Loucy (cell line): ENCODE measurements at regions not wholly inside any gene's neighbourhood (a gene's known extent, or its start where the extent isn't known, plus 50 kb on each side); places are given as distances from the start of the nearest gene placed in this dataset.

ENCODE experiments used
- H2AFZ ChIP-seq: fragments of 200-600 bp; sonication (generic); 2 replicates; pipeline ENCODE4 v1.6.0; 2016; ENCODE audit warnings: antibody characterized with exemption, mild to moderate bottlenecking, low read length, moderate library complexity
- H3F3A ChIP-seq: fragments of 200-600 bp; 2 replicates; pipeline ENCODE4 v1.6.0; 2016; ENCODE audit warnings: antibody characterized with exemption, low read depth, mild to moderate bottlenecking
- H3K27me3 ChIP-seq: fragments of 200-600 bp; sonication (generic); 2 replicates; pipeline ENCODE4 v1.6.1; 2014; ENCODE audit warnings: low read length, mild to moderate bottlenecking; ENCODE audit not compliant: insufficient read depth, poor library complexity, severe bottlenecking
- H3K36me3 ChIP-seq: fragments of 200-600 bp; sonication (generic); 2 replicates; pipeline ENCODE4 v1.6.1; 2016; ENCODE audit warnings: low read length; ENCODE audit not compliant: insufficient read depth
- H3K4me1 ChIP-seq: fragments of 200-600 bp; sonication (generic); 2 replicates; pipeline ENCODE4 v1.5.1; 2014; ENCODE audit warnings: low read length, mild to moderate bottlenecking; ENCODE audit not compliant: insufficient read depth, poor library complexity, severe bottlenecking
- H3K4me2 ChIP-seq: fragments of 200-600 bp; sonication (generic); 2 replicates; pipeline ENCODE4 v1.6.0; 2014; ENCODE audit warnings: antibody characterized with exemption, low read length, low read depth, mild to moderate bottlenecking; ENCODE audit not compliant: poor library complexity, severe bottlenecking
- H3K4me3 ChIP-seq: fragments of 200-600 bp; sonication (generic); 2 replicates; pipeline ENCODE4 v1.5.1; 2014; ENCODE audit warnings: low read length, mild to moderate bottlenecking, mixed read lengths; ENCODE audit not compliant: poor library complexity, severe bottlenecking
- H3K79me2 ChIP-seq: fragments of 200-600 bp; sonication (generic); 2 replicates; pipeline ENCODE4 v1.6.1; 2014; ENCODE audit warnings: low read length; ENCODE audit not compliant: insufficient read depth
- H3K9ac ChIP-seq: fragments of 200-600 bp; sonication (generic); 2 replicates; pipeline ENCODE4 v1.6.0; 2014; ENCODE audit warnings: mild to moderate bottlenecking, low read depth, low read length, moderate library complexity; ENCODE audit not compliant: poor library complexity, severe bottlenecking
- H3K9me2 ChIP-seq: fragments of 200-600 bp; sonication (generic); replicated peaks from 2 replicates; pipeline ENCODE4 v1.6.1; 2016; ENCODE audit warnings: low read depth, low read length, mixed read lengths
- H3K9me3 ChIP-seq: fragments of 200-600 bp; sonication (generic); 2 replicates; pipeline ENCODE4 v1.6.1; 2014; ENCODE audit warnings: mild to moderate bottlenecking, antibody characterized with exemption, low read length, low read depth; ENCODE audit not compliant: insufficient read depth
- H4K20me1 ChIP-seq: fragments of 200-600 bp; sonication (generic); 2 replicates; pipeline ENCODE4 v1.6.0; 2014; ENCODE audit warnings: antibody characterized with exemption, low read length, mild to moderate bottlenecking; ENCODE audit not compliant: insufficient read depth, poor library complexity, severe bottlenecking
- CTCF ChIP-seq: fragments of 200-600 bp; sonication (generic); conservative IDR thresholded peaks from 2 replicates; pipeline ENCODE4 v1.5.1; 2014; ENCODE audit warnings: mild to moderate bottlenecking, antibody characterized with exemption, low read length
- EZH2phosphoT487 ChIP-seq: fragments of 200-600 bp; IDR thresholded peaks from 2 replicates; pipeline ENCODE4 v1.6.1; 2018; ENCODE audit warnings: antibody characterized with exemption, mild to moderate bottlenecking, moderate library complexity, borderline replicate concordance

GRCh38 chr2:176813621-176814049 is 399.0 kb upstream of the HNRNPA3 start:
- H3K4me3 ChIP-seq = no peak overlapping the region
- H3K4me2 ChIP-seq = no peak overlapping the region
- H2AFZ ChIP-seq = no peak overlapping the region
- peaks cover 5% of the 10 kb centered on the region for H3K4me1 ChIP-seq
- no peaks in the 10 kb centered on the region for H3K36me3 ChIP-seq
- H3K9me3 ChIP-seq = no peaks in the 10 kb centered on the region
- no peaks in the 10 kb centered on the region for H4K20me1 ChIP-seq
- TF ChIP-seq EZH2phosphoT487 = no peak
- no peak for TF ChIP-seq CTCF
- H3F3A ChIP-seq = no peaks in the 10 kb centered on the region
- no peaks in the 10 kb centered on the region for H3K9me2 ChIP-seq
- no peaks in the 10 kb centered on the region for H3K79me2 ChIP-seq
- H3K9ac ChIP-seq = no peak overlapping the region
- no peaks in the 10 kb centered on the region for H3K27me3 ChIP-seq

DNA sequence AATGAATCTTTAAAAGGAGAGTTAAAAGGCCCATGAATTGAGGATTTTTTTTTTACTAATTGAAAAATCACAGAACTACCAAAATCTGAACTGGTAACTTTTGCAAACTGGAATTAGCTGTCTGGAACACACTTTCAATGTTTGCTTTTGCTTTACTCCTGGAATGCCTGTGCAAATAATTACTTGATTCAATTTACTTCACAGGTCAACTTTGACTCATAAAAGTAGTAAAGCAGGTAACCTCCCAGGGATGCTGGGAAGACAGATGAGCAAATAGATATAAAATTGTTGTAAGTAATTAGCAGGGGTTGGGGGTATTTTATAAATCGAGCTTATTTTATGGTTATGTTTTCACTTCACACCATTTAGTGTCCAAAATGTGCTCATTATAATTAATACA is 398.3 kb upstream of the HNRNPA3 start:
- no peak for TF ChIP-seq EZH2phosphoT487
- Histone ChIP-seq H4K20me1 (no peaks in the 10 kb centered on the region), H3K4me1 (peaks cover 9% of the 10 kb centered on the region), H2AFZ (no peak overlapping the region), H3K27me3 (no peaks in the 10 kb centered on the region), H3K4me3 (no peak overlapping the region), H3K9me2 (no peaks in the 10 kb centered on the region), H3K9ac (no peak overlapping the region), H3K36me3 (no peaks in the 10 kb centered on the region), H3F3A (no peaks in the 10 kb centered on the region), H3K4me2 (peak overlapping the region; percentile 31), H3K79me2 (no peaks in the 10 kb centered on the region), H3K9me3 (no peaks in the 10 kb centered on the region)

- H3K4me1 ChIP-seq = peaks cover 15% of the 10 kb centered on the region
- no peaks in the 10 kb centered on the region for H3K9me2 ChIP-seq
- no peaks in the 10 kb centered on the region for H3F3A ChIP-seq
- no peaks in the 10 kb centered on the region for H3K9me3 ChIP-seq
- peak overlapping the region; percentile 31 for H3K4me2 ChIP-seq
- H3K9ac ChIP-seq = no peak overlapping the region
- H2AFZ ChIP-seq = no peak overlapping the region
- no peaks in the 10 kb centered on the region for H3K36me3 ChIP-seq
- TF ChIP-seq EZH2phosphoT487 = no peak
- TF ChIP-seq CTCF = peak; percentile 57
- no peak overlapping the region for H3K4me3 ChIP-seq
- H4K20me1 ChIP-seq = no peaks in the 10 kb centered on the region
- no peaks in the 10 kb centered on the region for H3K79me2 ChIP-seq
- H3K27me3 ChIP-seq = no peaks in the 10 kb centered on the region
Observed at GRCh38 chr2:176814740-176815367, 397.7 kb upstream of the HNRNPA3 start.

DNA sequence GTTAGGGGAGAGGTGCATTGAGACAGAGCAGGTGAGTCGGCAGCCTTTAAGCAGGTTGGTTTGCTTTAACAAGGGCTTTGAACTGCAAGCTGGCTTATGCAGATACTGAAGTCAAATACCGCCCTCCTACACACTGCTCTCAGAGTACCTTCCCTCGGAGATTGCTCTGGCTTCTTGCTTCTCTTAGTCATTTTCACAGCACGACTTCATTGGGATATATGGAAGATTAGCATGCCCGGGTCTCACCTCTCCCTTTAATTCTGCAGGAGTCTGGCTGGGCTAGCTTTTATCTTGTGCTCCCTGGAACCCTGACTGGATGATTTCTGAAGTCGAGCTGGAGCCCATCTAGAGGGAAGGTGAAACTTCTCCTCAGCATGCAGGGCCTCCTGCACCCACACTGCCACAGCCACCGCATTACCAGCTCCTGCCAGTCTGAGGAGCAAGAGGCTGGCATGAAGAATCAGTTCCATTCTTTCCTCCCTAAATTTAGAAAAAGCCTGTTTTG is 395.5 kb upstream of the HNRNPA3 start:
- Histone ChIP-seq H3F3A (no peaks in the 10 kb centered on the region), H2AFZ (no peak overlapping the region), H3K4me1 (peaks cover 38% of the 10 kb centered on the region), H3K9ac (no peak overlapping the region), H3K9me2 (no peaks in the 10 kb centered on the region), H3K36me3 (no peaks in the 10 kb centered on the region), H3K4me3 (no peak overlapping the region), H4K20me1 (no peaks in the 10 kb centered on the region), H3K79me2 (no peaks in the 10 kb centered on the region), H3K4me2 (no peak overlapping the region), H3K9me3 (no peaks in the 10 kb centered on the region), H3K27me3 (no peaks in the 10 kb centered on the region)
- TF ChIP-seq CTCF (peak; percentile 84), EZH2phosphoT487 (no peak)
